HG03135 (cell line): ENCODE measurements at regions not wholly inside any gene's neighbourhood (a gene's known extent, or its start where the extent isn't known, plus 50 kb on each side); places are given as distances from the start of the nearest gene placed in this dataset.

Experiments used
- ATAC-seq: cut with Tn5 transposase; IDR thresholded peaks from one replicate; pipeline ENCODE4 v1.9.1; 2021; ENCODE audit warnings: mild to moderate bottlenecking, moderate library complexity; ENCODE audit not compliant: unreplicated experiment

DNA sequence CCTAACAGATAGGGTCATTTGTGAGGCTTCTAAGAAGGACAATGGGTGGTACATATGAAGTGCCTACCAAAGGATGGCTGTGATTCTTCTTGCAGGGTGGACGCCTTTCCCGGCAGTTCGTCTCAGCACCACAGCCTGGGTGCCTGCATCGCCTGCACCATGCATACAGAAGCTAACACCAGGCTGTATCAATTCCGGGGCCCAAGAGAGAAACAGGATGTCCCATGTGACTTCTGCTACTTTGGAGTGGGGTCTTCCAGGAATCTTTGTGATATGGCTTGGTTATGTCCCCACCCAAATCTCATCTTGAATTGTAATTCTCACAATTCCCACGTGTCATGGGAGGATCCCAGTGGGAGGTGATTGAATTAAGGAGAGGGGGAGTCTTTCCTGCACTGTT is 251.6 kb upstream of the TNRC6C start:
- ATAC-seq, result no peak

DNA sequence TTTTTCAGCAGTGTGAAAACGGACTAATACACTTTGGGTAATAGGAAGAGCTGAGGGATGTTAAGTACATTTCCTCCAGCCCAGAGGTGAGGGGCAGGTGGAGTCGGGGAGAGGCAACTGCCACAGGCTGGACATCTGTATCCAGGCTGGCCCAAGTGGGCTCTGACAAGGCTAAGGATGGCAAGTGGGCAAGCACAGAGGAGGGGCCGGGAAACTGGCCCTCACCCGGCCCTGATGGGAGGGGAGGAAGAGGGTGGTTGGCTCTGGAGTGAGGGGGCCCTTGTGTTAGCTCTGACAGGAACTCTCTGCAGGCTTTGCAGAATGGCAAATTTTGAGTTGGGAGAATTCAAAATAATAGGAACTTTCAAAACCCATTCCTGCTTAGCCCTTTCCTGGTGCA is 251.0 kb upstream of the TNRC6C start:
- ATAC-seq, result no peak

DNA sequence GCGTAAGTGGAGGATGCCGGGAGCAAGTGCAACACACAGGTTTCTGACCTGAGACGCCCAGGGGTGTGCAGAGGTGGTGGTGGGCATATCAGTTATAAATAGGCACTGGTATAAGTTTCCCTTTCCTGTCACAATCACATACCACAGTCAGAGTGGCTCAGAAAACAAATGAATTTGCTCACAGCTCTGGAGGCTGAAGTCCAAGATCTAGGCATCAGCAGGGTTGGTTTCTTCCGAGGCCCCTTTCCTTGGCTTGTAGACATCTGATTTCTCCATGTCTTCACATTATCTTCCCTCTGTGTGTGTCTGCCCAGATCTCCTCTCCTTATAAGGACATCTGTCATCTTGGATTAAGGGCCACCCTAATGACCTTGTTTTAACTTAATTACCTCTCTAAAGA is 250.5 kb upstream of the TNRC6C start:
- ATAC-seq, result no peak

DNA sequence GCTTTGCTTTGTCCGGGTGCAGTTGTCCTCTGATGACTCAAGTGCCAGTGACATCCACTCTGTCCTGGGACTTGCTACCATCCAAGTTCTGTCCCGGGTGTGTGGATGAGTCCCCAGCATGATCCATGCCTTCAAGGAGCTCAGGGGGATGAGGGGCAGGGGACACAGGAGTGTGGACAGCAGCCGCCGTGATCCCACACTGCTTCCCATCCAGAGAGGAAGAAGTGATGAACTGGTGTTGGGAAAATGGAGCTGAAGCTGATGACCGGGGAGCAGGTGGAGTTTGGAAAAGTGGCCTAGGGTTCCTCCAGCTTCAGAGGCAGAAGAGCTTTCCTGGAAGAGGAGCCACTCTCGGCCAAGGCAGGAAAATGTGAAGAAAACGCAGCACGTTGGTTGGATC is 249.6 kb upstream of the TNRC6C start:
- ATAC-seq, result no peak

DNA sequence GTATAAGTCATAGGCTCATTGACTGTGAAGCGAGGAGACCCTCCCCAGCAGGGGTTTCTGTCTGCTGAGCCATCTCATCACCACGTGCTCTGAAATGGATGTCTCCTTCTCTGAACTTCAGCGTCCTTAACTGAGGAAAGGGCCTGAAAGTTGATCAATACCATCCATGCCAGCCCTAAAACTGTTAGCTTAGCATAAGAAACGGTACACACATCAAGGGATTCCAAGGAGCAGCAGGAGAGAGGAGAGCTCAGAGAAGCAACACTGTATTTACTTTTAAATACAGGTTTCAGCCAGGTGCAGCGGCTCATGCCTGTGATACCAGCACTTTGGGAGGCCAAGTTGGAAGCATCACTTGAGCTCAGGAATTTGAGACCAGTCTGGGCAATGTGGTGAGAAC is 248.9 kb upstream of the TNRC6C start:
- no peak for ATAC-seq

DNA sequence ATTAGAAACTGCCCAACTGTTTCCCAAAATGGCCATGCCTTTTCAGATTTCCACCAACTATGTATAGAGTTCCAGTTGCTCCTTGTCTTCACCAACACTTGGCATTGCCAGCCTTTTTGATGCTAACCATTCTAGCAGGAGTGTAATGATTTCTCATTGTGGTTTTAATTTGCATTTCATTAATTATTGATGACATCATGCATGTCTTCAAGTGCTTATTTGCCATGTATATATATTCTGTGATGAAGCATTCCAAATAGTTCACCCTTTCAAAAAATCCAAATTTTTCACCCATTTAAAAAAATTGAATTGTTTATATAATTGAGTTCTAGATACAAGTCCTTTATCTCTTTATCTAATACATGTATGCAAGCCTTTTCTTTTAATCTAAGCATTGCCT is 245.9 kb upstream of the TNRC6C start:
- ATAC-seq, result no peak

DNA sequence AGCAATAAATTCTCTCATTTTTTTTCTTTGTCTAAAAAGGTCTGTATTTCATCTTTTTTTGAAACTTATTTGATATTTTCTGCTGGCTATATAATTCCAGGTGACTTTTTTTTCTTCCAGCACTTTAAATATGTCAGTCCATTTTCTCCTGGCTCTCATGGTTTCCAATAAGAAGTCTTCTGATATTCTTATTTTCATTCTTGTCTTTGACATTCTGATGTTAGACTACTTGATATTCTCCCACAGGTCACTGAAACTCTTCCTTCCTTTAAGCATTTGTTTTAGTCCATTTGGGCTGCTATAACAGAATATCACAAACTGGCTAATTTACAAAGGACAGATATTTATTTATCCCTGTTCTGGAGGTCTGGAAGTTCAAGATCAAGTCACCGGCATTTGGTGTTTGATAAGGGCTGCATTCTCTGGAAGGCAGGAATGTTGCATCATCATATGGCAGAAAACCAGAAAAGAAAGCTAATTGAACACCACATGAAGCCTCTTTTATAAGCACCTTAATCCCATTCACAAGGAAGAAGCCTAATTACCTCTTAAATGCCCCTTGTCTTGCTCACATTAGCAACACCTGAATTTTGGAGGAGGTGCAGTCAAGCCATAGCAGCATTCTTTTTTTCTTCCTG is 242.1 kb upstream of the TNRC6C start:
- no peak for ATAC-seq

DNA sequence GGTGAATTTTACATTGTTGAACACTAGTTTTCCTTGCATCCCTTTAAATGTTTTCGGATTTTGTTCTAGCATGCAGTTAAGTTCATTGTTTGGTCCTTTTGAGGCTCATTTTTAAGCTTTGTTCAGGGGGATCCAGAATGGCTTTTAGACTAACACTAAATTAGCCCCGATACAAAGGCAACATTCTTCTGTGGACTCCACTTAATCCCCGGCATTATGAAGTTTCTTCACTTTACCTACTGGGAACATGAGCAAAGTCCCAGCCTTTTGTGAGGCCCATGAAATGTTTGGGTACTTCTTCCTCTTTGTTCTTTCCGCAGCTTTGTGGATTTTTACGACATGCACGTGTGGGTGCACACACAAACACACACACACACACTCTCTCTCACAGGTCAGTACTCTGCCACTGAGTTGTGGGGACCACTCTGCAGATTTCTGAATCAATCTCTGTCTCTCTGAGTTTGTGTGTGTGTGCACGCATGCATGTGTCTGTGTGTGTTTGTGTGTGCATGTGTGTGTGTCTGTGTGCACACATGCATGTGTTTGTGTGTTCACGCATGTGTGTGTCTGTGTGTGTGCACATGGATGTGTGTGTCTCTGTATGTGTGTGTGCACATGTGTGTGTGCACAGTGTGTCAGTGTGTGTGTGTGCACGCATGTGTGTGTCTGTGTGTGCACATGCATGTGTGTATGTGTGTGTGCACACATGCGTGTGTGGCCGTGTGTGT is 240.4 kb upstream of the TNRC6C start:
- ATAC-seq, result no peak

DNA sequence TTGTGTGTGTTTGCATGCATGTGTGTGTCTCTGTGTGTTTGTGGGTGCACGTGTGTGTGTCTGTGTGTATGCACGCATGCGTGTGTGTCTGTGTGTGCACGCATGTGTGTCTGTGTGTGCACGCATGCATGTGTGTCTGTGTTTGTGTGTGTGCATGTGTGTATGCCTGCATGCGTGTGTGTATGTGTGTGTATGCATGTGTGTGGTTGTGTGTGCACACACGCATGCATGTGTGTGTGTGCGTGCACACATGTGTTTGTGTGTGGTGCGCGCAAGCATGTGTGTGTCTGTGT is 239.9 kb upstream of the TNRC6C start:
- no peak for ATAC-seq

DNA sequence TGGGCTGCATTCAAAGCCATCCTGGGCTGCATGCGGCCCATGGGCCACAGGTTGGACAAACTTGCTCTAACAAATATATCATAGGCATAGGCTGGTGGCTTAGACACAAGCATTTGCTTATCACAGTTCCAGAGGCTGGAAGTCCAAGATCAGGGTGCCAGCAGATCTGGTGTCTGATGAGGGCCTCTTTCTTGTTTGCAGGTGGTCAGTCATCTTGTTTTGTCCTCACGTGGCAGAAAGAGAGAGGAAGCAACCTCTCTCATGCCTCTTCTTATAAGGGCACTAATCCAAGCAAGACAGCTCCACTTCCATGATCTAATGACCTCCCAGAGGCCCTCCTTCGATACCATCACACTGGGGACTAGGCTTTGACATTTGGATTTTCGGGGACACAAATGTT is 238.7 kb upstream of the TNRC6C start:
- no peak for ATAC-seq

DNA sequence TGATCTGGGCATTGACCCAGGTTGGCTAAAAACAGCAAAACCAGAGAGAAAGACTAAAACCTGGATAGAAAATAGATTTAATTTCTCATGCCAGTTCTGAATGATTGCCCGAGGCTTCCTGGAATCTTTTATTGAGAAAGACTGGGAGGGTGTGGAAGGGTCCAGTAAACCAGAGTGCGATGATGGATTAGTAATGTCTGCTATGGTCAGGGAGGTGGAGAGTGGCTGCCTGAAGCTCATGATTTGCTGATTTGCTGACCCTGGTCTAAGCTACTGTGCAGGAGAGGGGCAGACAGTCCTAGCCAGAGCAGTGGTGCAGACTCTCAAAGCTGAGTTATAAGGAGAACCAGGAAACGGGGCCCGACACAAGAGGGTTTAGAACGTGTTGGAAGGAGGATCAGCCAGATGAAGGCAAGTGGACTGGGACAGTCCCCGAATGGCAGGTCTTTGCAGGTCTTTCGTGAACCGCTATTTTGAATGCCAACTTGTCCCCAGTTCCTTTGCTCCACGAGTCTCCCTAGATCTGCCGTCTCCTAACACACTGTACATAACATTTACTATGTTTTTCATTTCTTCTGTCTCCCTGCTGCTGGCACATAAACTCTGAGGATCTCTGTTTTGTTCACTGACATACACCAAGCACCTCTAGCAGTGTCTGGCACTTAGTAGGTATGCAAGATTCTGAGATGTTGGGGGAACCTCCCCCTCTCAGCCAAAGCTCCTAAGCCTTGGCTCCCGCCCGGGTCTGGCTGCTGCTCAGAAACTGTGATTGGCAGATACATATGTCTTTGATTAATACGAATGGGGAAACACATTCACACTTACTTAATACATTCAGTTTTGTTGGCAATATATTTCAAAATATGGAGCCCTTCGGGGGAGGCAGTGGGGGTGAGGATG is 237.3 kb upstream of the TNRC6C start:
- ATAC-seq, result no peak

DNA sequence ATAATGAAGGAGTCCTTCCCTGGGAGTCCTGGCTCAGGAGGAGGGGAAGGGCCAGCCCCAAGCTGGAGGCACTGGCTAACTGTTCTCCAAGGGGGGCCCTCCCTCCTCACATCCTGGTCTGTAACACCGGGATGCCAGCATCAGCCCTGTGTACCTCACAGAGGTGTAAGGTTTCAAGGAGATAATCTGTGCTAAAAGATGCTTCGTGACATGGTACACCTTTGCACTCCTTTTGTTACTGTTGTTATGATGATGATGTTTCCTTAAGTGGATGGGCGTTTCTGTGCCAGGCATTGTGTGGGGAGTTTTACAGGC is 236.7 kb upstream of the TNRC6C start:
- no peak for ATAC-seq

DNA sequence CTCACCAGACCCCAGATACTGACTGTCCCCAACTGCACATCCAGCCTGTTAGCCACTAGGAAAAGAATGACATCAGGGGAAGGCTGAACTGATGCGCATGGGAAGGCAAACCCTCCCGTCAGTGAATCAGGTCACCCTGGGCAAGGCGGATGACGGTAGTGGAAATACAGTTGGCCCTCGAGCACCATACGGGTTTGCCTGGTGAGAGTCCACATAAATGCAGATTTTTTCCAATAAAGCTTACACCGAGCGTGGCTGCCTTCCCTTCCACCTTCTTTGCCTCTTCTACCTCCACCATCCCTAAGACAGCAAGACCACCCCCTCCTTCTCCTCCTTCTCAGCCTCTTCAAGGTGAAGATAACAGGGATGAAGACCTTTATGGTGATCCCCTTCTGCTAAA is 236.1 kb upstream of the TNRC6C start:
- no peak for ATAC-seq

DNA sequence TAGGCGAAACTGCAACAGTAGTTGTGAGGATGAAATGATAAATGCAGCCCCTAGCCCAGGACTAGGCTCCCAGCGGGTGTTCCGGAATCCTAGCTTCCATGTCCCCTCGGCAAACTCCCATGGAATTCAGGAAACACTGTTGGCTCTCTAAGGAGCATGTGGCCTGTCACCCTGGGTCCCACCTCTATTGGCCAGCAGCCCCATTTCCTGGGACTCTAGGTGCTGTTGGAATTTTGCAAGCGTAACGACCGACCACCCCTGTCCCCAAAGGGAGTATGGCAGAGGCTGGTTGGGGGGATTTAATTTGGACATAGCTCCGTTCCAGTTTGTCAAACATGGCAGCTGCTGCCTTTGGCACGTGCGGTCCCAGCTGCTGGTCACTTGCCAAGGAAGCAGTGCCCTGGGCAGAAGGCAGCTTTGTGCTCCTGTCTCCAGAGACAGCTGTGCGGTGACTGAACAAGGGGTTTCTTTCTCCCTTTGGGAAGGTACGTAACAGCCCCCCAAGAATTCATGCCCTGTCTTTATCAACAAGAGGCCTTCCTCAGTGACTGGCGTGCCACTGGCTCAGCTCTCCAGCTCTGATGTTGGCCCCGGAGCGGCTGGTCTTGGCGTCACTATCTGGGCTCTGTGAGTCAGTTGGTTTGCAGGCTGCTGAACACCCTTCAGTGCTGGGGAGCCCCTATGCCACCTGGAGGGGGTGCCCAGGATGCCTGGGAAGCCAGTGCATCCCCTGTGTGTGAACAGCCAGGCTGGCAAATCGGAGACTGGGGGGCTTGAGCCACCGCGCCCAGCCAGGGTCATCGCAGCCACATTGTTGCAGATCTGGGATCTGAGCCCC is 235.2 kb upstream of the TNRC6C start:
- no peak for ATAC-seq

DNA sequence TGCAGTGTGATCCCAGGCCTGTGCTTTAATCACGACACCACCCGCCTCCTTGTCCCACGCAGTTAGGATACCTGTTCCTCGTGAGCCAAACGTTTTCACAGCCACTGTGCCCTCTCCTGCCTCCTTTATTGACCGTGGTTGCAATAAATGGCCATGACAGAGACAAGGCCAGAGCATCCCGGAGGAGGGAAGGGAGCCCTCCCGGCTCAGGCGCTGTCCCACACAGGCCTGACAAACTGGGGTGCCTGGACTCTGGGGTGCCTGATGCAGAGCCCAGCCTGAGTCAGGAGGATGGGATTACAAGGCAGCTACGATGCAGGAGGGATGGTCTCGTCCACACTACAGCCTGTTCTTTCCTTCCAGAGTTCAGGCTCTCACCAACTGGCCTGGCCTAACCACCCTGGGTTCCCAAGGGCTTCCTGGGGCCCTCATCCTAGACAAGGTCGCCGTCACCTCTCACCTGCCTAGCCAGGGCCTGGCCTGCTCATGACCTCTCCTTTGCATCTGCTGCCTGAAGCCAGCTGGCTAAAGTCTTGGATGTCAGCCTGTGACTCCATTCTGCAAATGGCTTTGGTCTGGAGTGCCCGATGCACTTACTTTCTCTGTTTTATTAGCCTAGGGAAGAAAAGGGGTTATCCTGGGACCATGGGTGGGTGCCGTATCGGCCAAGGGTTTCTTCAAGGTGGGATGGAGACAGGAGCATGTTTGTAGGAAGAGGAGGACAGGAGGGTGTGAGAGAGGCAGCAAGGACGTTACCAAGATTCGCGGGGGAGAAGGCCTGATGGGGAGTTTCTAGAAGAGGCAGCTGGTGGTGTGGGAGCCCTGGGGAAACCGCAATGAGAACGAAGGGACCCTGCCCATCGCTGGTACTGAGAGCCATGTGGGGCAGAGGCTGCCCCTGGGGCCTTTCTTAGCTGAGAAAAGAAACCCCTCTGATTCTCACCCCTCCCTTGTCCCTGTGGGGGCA is 234.3 kb upstream of the TNRC6C start:
- ATAC-seq, result no peak

DNA sequence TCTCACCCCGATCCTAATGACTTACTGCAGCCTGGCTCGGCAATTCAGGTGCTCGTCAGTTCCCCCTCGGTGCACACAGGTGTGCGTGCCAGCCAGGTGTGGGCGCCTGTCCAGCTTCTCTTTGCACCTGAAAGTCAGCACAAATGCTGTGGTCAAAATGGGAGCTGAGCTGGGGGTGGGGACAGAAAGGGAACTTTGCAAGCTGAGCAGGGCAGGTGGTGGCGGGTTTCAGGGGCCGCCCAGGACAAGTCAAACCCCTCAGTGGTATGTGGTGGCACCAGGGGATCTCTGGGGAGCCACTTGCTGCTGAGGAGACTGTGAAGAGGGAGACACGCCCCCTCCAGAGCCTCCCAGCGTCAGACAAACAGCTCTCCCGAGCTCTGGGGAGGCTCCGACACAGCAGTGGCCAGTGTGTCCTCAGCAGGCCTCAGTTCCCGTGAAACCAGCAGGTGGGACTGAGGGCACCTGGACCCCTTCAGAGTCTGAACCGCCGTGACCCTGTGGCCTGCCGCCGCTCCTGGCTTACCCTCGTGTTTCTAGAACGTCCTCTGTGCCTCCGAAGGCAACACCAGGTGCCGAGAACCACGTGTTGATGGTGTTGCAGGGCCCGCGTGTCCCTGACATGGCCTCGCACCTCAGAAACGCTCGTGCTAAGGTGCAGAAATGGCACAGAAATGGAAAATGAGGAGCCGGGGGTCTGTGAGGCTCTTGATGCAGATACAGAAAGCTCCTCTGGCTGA is 233.5 kb upstream of the TNRC6C start:
- no peak for ATAC-seq

DNA sequence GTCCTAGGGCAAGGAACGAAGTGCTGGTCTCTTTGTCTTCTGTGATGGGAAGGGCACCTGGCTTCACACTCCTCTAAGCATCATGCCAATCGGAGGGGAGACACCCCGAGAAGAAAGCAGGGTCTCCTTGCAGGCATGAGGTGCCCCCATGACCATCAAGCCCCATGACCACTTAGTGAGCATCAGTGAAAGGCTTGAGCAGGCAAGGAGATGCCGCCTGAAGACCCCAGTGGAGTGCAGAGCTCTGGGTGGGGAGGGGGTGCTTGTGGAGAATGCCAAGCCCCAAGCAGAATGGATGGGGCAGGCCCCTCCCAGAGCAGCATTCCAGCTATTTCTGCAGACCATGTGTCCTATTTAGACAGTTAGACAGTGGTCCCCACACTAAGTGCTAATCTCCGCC is 232.7 kb upstream of the TNRC6C start:
- no peak for ATAC-seq

DNA sequence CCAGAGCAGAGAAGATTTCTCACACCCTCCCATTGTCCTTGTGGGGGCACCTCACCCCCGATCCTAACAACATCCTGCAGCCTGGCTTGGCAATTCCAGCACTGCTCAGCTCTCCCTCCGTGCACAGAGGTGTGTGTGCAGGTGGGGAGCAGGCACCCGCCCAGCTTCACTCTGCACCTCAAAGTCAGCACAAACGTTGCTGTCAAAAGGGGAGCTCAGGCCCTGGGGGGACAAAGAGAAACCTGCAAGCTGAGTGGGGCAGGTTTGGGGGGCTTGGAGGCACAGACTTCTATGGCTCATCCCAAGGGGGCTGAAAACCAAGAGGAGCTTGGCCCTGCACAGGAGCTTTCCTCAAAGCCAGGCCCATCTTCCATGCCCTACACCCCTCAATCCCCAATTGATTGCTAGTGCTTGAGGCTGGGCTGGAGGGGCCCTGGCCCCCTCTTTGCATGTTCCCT is 231.9 kb upstream of the TNRC6C start:
- no peak for ATAC-seq

DNA sequence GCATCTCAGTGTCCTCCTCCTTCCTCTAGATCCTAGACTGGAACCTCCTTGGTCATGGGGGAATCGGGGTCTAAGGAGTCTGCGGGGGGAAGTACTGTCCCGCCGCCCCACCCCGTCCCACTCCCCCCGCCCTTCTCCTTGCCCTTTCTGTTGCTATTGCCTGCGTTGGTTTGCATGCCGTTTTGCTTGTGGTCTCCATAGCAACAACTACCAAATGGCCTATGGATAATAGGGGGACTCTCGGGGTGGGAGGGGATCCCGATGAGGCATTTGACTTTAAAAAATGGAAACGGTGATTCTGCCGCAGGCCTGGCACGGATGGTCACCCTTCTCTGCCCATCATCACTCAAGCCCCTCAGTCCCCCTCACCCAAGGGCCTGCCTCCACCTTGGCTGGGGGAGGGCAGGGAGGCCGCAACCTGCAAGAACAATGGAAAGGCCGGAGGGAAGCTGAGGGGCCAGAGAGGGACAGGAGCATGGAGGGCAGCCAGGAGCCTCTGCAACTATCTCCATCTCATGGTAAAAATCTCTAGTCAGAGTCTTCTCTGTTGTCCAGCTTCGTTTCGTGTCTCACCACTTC is 231.4 kb upstream of the TNRC6C start:
- no peak for ATAC-seq
